NCI-H446 treated with DMSO at 0.1 percent for 48 hours (cell line): ENCODE measurements at regions not wholly inside any gene's neighbourhood (a gene's known extent, or its start where the extent isn't known, plus 50 kb on each side); places are given as distances from the start of the nearest gene placed in this dataset.
"Not testable (repeated sequence)": the region's sequence is repeated elsewhere in the genome, so short reads cannot be mapped to it uniquely, and the experiment has no call there.

Experiments
- DNase-seq: peaks from one replicate; lab custom pipeline; 2025; lab: John Stamatoyannopoulos, UW

DNA sequence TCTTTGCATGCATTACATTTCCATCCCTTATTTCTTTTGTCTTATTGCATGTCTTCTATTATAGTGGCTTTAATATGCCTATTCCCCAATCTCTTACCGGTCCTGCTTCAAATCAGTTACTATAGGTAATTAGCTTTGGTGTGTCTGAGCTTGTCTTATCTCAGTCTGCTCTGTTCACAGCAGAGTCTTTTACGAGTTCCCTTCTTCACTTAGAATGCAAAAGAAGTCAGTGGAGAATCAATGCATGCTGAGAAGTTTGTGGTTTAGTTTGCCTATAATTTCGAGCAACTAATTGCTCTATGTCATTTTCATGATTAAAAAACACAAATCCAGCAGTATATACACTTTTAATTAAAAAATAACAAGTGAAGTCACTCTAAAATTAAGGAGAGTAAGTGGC lies 545.0 kb downstream of the SLCO4C1 start:
- no peak for DNase-seq

DNA sequence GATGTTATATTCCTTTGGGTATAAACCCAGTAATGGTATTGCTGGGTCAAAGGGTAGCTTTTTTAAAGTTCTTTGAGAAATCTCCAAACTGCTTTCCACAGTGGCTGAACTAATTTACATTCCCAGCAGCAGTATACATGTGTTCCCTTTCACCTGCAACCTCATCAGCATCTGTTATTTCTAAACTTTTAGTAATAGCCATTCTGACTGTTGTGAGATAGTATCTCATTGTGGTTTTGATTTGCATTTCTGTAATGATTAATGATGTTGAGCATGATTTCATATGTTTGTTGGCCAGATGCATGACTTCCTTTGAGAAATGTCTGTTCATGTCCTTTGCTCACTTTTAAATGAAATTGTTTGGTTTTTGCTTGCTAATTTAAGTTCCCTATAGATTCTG lies 553.1 kb downstream of the SLCO4C1 start:
- not testable (repeated sequence) for DNase-seq

DNA sequence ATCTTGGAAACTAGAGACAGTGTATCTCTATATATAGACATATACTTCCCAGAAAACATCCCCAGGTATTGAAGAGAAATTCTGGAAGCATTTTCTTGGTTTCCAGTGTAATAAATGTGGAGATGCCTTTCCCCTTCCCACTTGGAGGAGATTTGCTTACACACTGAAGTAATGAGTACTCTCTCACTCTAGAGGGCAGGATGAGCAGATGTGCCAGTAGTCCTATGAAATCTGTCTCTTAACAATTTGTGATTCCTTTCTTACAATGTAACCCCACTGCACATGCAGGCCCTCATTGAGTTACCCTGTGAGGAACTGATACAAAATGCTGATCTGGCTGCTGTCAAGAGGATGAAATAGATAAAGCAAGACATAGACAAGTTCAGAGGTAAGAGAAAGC lies 567.2 kb downstream of the SLCO4C1 start:
- no peak for DNase-seq

DNA sequence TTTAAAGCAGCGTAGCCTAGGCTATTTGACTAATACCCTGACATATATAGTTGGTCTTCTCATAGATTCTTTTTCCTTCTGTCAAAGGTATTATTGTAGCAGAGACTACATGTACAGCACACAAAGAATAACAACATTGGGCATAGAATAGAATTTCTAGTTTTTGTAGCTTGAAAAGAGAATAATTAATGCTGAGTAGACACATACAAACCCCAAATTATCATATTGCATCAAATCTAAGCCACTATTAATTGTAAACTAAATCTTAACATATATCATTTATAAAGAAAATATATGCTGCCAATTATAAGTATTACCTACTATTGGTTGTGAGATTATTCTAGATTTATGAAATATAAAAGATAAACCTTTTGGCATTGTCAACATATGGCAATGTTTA lies 574.5 kb downstream of the SLCO4C1 start:
- DNase-seq = no peak

DNA sequence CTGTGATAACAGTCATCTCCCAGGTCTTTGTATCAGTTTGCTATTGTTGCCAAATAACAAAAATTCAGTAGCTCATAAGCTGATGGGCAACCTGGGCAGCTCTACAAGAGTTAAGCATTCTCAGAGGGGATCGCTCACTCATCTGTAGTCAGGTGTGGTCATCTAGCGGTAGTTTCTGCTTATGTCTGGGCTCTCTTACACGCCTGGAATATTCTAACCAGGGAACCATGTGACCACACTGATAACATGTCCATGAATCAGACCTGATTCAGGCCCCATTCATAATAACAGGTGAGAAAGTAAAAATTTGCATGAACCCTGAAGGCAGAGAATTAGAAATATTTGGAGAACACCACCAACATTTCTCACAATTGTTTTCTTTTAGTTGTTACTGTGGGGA lies 576.1 kb downstream of the SLCO4C1 start:
- no peak for DNase-seq

DNA sequence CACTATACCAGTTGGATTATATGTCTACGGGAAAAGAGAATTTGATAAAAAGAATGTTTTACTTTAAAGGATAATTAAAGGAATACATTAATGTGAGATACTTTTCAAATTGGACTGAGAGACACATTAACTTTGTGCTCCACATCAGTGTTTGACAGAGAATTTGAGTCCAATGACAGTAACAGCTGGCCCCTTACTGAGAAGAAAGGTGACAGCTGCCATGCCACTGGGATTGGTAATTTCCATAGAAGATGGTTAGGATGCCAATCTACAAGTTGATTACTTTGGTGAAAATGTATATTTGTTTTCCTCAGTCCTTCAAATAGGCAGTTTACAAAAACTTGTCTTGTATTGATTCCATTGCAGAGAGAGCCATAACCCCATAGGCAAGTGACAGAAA lies 578.4 kb downstream of the SLCO4C1 start:
- DNase-seq = no peak

DNA sequence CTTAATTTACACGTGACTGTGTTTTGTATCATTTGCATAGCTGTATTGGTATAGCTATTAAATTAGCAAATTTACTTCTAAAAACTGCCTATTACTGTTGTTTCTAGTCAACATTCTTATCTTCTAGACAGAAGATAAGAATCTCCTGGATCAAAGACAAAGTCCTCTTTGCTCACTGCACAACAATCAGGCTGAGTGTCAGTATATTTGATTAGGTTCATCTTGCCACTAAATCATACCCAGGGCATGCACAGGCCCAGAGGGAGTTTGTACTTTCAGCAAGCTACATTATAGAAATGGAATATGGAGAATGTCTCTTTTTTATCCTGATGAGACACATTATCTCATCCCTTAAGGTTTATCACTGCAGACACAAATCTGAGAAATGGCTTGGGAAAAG lies 579.1 kb downstream of the SLCO4C1 start:
- DNase-seq = no peak

DNA sequence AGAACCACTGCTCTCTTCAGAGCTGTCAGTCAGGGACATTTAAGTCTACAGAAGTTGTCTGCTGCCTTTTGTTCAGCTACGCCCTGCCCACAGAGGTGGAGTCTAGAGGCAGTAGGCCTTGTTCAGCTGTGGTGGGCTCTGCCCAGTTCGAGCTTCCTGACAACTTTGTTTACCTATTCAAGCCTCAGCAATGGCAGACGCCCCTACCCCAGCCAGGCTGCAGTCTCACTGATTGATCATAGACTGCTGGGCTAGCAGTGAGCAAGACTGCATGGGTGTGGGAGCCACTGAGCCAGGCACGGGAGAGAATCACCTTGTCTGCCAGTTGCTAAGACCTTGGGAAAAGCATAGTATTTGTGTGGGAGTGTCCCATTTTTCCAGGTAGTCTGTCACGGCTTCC lies 580.3 kb downstream of the SLCO4C1 start:
- DNase-seq = not testable (repeated sequence)

DNA sequence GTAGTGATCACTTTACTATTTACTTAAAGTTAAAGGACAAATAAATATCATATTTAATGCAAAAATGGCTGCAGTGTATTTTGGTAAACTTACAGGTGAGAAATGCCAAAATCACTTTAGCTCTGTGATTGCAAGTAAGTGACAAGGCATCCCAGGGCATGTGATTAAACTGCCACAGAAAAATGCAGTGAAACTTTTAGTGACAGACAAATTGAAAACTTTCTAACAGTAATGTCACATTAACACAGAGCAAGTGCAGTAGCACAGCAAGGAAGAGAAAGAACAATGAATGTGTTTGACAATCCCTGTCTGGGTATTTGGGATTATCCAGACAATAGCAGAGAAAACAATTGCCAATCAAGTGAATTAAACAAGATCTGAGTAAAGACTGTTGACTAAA lies 606.8 kb downstream of the SLCO4C1 start:
- DNase-seq = no peak

DNA sequence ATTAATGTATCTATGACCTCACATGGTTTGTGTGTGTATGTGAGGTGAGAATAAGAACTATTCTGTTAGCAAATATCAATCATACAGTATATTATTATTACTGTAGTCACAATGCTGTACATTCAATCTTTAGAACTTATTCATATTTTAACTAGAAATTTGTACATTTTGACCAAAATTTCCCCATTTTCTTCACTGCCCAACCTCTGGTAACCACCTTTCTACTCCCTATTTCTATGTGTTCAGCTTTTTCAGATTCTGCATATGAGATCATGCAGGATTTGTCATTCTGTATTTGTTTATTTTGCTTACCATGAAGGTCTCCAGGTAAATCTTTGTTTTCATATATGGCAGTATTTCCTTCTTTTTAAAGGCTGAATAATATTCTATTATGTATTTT lies 607.9 kb downstream of the SLCO4C1 start:
- no peak for DNase-seq

DNA sequence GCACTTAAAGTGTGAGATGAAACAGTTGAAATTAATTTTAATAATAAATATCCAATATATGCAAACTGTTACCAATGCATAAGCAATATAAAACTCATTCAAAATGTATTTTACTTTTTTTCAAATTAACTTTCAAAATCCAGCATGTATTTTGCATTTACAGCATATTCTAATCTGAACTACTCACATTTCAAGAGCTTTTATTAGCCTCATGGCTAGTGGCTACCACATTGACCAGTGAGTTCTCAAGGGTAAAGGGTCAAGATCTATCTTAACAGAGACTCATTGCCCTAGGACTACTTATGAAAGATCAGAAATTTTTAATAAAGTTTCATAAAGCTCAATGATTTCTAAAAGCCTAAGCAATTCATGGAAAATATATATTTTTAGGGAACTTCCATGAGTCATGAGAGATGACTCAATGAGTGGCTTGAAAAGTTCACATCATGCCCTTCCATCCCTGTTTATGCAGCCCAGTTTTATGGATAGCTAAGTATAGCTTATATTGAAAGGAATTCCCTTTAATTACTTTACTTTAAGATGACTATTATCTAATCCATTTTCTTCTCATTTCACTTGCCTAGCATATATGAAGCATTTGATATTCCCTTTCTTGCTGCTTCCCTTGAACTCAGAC lies 608.6 kb downstream of the SLCO4C1 start:
- no peak for DNase-seq

DNA sequence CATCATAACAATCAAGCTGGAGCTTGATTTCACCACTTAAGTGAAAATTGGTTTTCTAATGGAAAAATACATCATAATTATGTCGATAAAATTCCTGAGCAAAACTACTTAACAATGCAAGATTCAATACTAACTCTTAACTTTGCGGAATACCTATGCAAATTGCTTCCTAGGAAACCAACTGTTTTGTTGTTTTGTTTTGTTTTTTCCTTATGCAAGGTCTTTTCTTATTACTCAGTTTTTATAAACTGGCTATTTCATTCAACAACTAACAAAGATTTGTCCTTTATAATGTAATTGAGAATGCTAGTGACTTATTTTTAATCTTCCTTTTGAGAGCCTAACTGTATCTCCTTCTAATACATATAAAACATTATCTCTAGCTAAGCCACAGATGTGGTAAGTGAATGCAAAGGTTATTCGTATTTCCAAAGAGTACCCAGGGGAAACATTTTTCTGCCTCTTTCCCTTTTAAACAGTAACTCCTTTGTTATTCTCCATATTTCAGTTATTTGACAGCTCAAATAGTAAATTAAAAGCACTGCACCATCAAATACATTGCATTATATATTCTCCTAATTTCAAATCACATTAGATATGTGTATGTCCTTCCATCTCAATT lies 609.4 kb downstream of the SLCO4C1 start:
- DNase-seq = no peak

DNA sequence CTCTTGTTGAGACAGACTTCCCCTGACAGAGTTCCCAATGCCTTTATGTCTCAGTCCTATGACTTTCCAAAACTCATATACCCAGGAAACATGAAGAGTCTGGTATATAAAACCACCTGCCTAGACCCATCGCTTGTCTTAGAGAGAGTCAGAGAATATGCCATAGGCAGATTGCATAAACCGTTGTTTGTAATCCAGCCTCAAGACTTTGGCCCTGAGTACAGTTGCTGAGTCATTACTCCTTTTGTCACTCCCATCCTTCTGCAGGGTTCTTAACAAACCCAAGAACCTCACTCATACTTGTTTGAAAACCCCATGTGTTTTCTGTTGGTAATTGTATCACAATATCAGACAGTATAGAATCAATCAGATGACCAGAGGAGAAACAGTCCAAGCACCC lies 616.3 kb downstream of the SLCO4C1 start:
- DNase-seq = peak; percentile 44

DNA sequence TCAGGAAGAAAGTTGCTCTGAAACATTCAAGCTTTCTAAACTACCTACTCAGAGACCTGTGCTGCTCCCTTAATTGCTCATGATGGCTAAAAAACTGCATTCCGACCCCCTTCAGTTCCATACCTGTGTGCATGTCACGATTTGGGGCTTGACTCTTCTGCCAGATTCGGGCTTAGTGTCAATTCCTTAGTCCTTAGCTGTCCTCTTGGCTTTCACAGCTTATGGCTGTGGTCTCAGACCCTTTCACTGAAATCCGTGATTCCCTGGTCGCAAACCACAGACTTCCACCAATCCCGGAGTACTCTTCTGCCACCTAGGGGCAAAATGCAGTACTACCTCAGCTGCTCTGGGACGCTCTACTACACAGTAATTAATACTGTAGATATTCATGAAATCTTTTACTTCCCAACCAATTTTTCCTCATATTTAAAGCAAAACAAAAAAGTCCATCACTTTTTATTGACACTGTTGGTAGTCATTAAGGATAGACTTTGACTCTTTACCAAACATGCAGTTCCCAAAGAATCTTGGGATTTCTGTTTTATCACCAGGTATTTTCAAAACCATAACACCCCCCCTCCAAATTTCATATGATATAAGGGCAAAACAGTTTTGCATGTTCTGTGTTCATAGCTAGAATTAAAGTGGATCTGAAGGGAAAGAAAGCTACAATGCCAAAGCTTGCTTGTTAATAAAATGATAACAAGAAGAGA lies 617.4 kb downstream of the SLCO4C1 start:
- peak; percentile 31 for DNase-seq

DNA sequence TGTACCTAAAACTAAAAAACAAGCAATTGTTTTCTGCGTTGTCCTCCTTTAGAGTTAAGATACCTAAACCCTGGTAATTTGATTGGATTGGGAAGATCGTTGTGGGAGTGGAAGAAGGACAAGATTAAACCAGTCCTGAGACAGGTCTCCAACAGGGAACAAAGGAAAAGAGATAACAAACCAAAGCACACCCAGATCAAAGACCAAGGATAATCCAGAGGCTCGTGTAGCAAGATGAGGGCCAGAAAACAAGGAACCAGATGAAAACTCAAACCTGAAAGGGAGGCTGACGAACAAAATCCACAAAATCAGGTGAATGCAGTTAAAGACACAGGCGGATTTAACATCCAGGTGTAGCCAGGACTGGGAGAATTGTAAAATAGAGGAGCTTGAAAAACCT lies 618.1 kb downstream of the SLCO4C1 start:
- DNase-seq = no peak

DNA sequence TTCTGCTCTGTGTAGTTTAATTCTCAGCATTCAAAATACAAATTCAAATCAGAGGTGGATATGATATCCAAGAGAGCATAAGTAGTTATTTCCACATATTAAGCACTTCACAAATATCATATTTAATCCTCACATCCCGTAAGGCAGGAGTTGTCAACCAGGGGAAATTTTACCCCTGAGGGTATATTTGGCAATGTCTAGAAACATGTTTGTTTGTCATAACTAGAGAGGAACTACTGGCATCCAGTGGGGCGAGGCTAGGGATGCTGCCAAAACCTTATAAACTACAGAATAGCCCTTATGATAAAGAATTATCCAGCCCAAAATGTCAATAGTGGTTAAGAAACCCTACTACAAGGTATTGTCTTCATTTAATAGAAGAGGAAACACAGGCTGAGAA lies 619.4 kb downstream of the SLCO4C1 start:
- no peak for DNase-seq

DNA sequence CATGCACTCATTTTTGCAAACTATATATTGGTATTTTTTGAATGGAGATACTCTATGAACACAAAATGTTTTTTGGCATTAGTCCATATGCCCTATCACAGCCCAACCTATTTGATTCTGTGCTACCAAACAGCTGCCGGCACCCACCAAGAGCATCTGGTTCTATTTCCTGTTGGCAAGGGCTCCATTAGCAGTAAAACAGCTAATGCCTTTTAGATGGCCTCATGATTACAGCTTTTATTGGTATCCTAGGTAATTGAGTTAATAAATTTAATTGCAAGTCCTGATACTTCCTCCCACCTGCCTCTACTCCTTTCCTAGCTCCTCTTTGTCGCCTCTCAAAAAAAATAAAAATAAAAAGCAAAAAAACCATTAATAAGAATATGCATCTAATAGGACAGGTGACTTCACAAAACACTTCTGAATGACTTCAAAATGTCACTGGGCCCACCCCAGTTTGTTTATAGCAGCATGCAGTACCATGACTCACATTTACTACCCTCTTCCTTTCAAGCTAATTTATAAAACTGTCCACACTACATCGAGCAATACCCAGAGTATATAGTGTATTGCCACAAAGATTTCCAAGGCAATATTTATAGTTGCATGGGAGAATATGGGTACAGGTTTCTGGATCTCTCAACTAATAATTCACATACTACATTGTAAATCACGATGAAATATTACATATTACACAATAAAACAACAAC lies 620.4 kb downstream of the SLCO4C1 start:
- DNase-seq = no peak

DNA sequence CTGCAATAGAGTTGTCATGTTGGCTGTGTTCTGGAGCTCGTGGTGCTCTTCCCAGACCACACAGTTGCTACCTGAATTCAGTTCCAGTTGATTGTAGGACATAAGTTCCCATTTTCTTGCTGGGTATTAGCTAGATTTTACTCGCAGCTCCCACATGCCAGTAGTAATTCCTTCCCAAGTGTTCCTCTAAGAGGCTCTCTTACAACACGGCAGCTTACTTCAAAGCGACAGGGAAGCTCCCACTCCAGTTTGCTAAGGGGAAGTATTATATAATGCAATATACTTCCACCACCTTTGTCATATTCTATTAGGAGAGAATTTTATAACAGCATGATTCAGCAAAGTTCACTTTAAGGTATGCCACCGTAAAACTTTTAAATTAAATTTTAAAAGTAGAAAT lies 623.0 kb downstream of the SLCO4C1 start:
- DNase-seq = no peak

DNA sequence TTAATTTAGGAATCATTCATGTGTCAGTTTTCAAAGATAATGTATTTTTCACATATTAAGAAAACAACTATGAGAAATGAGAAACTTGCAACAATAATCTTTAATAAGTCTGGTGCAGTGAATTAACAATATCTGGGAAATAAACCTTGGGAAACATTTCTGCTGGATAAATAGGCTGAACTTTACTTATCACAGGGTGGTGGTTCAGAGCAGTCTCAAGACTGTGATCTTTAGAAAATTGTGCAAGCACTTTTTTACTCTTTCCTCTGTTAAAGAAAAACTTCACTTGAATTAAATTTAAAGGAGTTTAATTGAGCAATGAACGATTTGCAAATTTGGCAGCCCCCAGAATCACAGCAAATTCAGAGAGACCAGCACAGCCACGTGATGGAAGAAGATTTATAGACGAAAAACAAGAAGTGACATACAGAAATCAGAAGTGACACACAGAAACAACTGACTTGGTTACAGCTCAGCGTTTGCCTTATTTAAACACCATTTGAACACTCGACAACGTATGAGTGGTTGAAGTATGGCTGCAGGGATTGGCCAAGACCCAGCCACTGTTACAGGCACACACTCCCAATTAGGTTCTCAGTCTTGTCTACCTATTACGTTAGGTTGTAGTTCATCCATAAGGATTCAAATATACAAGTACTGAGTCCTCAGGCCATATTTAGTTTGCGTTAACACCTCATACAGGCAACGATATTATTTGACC lies 631.9 kb downstream of the SLCO4C1 start:
- no peak for DNase-seq

DNA sequence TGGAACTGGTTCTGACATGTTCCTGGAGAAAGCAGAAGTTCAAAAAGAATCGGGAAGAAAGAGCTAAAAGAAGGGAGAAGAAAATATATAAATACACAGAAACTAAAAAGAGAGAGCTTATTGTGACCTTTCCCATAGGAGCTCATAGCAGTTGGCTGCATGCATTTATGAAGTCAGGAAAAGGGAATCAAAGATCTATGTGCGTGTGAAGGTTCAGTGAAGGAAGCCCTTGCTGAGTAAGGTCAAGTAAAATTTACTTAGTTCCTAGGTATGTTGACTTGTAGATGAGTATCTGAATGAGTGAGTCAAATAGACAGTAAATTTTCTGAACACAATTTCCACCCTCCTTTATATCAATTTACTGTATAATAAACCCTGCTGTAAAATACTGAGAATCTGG lies 632.5 kb downstream of the SLCO4C1 start:
- DNase-seq = no peak

DNA sequence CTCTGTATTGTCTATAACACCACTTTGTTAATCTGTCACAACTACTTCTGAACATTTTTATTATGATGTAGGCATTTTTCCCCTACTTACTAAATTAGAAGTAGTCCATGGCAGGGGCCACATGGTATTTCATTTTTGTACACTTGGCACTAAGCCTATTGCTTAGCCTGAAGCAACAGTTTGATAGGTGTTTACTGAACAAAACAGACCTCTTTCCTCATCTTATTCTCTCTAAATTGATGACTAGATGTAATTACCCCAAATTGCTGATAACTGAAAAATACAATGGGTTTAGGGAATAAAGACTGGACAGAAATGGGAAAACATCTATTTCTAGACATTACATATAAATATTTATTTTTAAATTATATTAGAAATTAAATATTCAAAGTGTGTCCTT lies 633.8 kb downstream of the SLCO4C1 start:
- DNase-seq = no peak

DNA sequence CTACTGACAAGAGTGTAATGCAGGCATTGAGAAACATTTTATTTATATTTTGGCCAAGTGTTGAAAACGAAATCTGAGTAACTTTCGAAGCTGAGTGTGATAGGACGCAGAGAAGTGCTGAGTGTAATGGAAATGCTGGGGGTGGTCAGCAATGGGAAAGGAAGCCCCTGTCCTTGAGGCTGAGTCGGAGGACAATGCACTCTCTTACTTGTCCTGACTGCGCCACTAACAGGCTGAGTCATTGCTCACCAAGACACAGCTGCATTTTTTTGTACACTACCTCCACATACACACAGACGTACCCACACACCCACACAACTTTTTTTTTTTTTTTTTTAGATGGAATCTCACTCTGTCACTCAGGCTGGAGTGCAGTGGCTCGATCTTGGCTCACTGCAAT lies 637.7 kb downstream of the SLCO4C1 start:
- no peak for DNase-seq
